COR-L47 (cell line): ENCODE measurements at regions not wholly inside any gene's neighbourhood (a gene's known extent, or its start where the extent isn't known, plus 50 kb on each side); places are given as distances from the start of the nearest gene placed in this dataset.
"Not testable (repeated sequence)": the region's sequence is repeated elsewhere in the genome, so short reads cannot be mapped to it uniquely, and the experiment has no call there.

Experiments
- DNase-seq: peaks from one replicate; lab custom pipeline; 2025; lab: John Stamatoyannopoulos, UW

GRCh38 chr7:84879570-84880325 is 307.1 kb downstream of the SEMA3D start:
- DNase-seq = no peak

- DNase-seq = no peak
Observed at GRCh38 chr7:84877943-84878570, 308.8 kb downstream of the SEMA3D start.

- DNase-seq = no peak
Observed at GRCh38 chr7:84876061-84876821, 310.6 kb downstream of the SEMA3D start.

GRCh38 chr7:84865560-84865959 is 321.3 kb downstream of the SEMA3D start:
- no peak for DNase-seq

- no peak for DNase-seq
Observed at GRCh38 chr7:84857336-84857735, 329.5 kb downstream of the SEMA3D start.

GRCh38 chr7:84855758-84856157 is 331.1 kb downstream of the SEMA3D start:
- no peak for DNase-seq

GRCh38 chr7:84848974-84849372 is 337.9 kb downstream of the SEMA3D start:
- not testable (repeated sequence) for DNase-seq

GRCh38 chr7:84848219-84848973 is 338.5 kb downstream of the SEMA3D start:
- DNase-seq = no peak

- DNase-seq = no peak
Observed at GRCh38 chr7:84847790-84848189, 339.1 kb downstream of the SEMA3D start.

- DNase-seq = no peak
Observed at GRCh38 chr7:84847038-84847437, 339.8 kb downstream of the SEMA3D start.

GRCh38 chr7:84845971-84846370 is 340.9 kb downstream of the SEMA3D start:
- no peak for DNase-seq

GRCh38 chr7:84844771-84845170 is 342.1 kb downstream of the SEMA3D start:
- no peak for DNase-seq

GRCh38 chr7:84841809-84842208 is 345.0 kb downstream of the SEMA3D start:
- DNase-seq = no peak

- no peak for DNase-seq
Observed at GRCh38 chr7:84838857-84839256, 348.0 kb downstream of the SEMA3D start.

GRCh38 chr7:84837405-84837804 is 349.5 kb downstream of the SEMA3D start:
- DNase-seq = no peak

- DNase-seq = no peak
Observed at GRCh38 chr7:84829719-84830118, 357.1 kb downstream of the SEMA3D start.

- DNase-seq = no peak
Observed at GRCh38 chr7:84824057-84824651, 362.7 kb downstream of the SEMA3D start.

- no peak for DNase-seq
Observed at GRCh38 chr7:84823530-84823929, 363.3 kb downstream of the SEMA3D start.

- DNase-seq = no peak
Observed at GRCh38 chr7:84822941-84823510, 363.8 kb downstream of the SEMA3D start.

- no peak for DNase-seq
Observed at GRCh38 chr7:84821671-84822534, 365.0 kb downstream of the SEMA3D start.
